A673 (cell line): ENCODE measurements at regions not wholly inside any gene's neighbourhood (a gene's known extent, or its start where the extent isn't known, plus 50 kb on each side); places are given as distances from the start of the nearest gene placed in this dataset.

Source experiments
- BruUV-seq: library from RNA; stranded (reverse); fragments of 400-500 nt; replicated peaks from 2 replicates; lab custom pipeline; 2021; lab: Mats Ljungman, UMichigan
- CTCF ChIA-PET: fragments of 300-600 bp; sonication (Branson Sonifier 250); formaldehyde crosslinking; loops from one replicate; lab custom pipeline; 2022; ENCODE audit warnings: antibody characterized with exemption; lab: Charles Lee
- POLR2A ChIA-PET: fragments of 300-600 bp; sonication (Branson Sonifier 250); formaldehyde crosslinking; loops from one replicate; lab custom pipeline; 2022; ENCODE audit warnings: antibody characterized with exemption; ENCODE audit not compliant: low non-redundant PET; lab: Charles Lee
- DNase-seq: peaks from one replicate; pipeline ENCODE4 v3.0.0-alpha.2; 2015; ENCODE audit warnings: low spot score
- H3K27ac ChIP-seq: fragments of 200-600 bp; sonication (generic); 2 replicates; pipeline ENCODE4 v1.5.1; 2016; ENCODE audit warnings: mixed run types, low read depth, mild to moderate bottlenecking, mixed read lengths, antibody characterized with exemption, low read length; ENCODE audit not compliant: poor library complexity, severe bottlenecking
- H3K27me3 ChIP-seq: fragments of 200-600 bp; sonication (generic); replicated peaks from 2 replicates; pipeline ENCODE4 v1.6.1; 2017; ENCODE audit warnings: mixed run types, low read depth, mild to moderate bottlenecking, mixed read lengths, antibody characterized with exemption, low read length; ENCODE audit not compliant: insufficient read depth, poor library complexity
- H3K36me3 ChIP-seq: fragments of 200-600 bp; sonication (generic); 2 replicates; pipeline ENCODE4 v1.6.1; 2016; ENCODE audit warnings: mixed run types, mild to moderate bottlenecking, mixed read lengths, antibody characterized with exemption, low read length; ENCODE audit not compliant: insufficient read depth, poor library complexity, severe bottlenecking
- H3K4me1 ChIP-seq: fragments of 200-600 bp; sonication (generic); 2 replicates; pipeline ENCODE4 v1.6.1; 2017; ENCODE audit warnings: mixed run types, mild to moderate bottlenecking, mixed read lengths, antibody characterized with exemption, low read length; ENCODE audit not compliant: insufficient read depth, poor library complexity, severe bottlenecking
- H3K4me3 ChIP-seq: fragments of 200-600 bp; sonication (generic); 2 replicates; pipeline ENCODE4 v1.5.1; 2016; ENCODE audit warnings: low read depth, mixed run types, mild to moderate bottlenecking, mixed read lengths, low read length; ENCODE audit not compliant: poor library complexity, severe bottlenecking
- H3K9me3 ChIP-seq: fragments of 200-600 bp; sonication (generic); 2 replicates; pipeline ENCODE4 v1.6.1; 2016; ENCODE audit warnings: mixed run types, low read depth, mild to moderate bottlenecking, mixed read lengths, antibody characterized with exemption, low read length; ENCODE audit not compliant: poor library complexity, severe bottlenecking
- CTCF ChIP-seq: fragments of 300-800, 200-600 bp; sonication (generic); conservative IDR thresholded peaks from 2 replicates; pipeline ENCODE4 v1.5.1; 2017; ENCODE audit warnings: low read depth, mild to moderate bottlenecking, antibody characterized with exemption, low read length, moderate library complexity, mixed read lengths
- EZH2 ChIP-seq: fragments of 200-600 bp; sonication (generic); IDR thresholded peaks from 2 replicates; pipeline ENCODE4 v1.6.1; 2017; ENCODE audit warnings: borderline replicate concordance, low read depth, mild to moderate bottlenecking, mixed read lengths, antibody characterized with exemption, low read length; ENCODE audit not compliant: poor library complexity, severe bottlenecking
- intact Hi-C: fragments of 100-400 bp; cut with micrococcal nuclease; formaldehyde crosslinking; loops from one replicate; pipeline ENCODE4 v1.10.0; 2022; ENCODE audit not compliant: unreplicated experiment

DNA sequence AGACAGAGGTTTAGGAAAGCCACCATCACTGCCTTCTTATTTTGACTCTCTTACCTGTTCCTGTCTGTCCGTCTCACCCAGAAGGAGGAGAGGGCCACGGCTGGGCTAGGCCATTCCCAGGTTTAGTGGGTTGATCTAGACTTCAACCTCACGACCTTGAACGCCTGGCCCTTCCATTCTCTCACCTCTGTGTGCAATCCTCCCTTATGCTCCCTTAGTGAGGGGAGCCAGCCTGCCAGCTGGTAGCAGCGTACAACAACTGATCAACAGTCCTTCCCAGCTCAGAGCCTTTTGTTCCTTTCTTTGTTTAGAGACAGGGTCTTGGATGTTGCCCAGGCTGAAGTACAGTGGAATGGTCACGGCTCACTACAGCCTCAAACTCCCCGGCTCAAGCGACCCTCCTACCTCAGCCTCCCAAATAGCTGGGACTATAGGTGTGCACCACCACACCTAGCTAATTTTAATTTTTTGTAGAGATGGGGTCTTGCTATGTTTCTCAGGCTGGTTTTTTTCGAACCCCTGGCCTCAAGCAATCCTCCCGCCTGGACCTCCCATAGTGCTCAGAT lies 123.9 kb downstream of the ZNF664 start:
- CTCF ChIA-PET, result no interaction called here
- H3K4me3 ChIP-seq, result no peak overlapping the region
- intact Hi-C loops, result no loop called here
- POLR2A ChIA-PET, result no interaction called here
- H3K27me3 ChIP-seq, result peaks cover 18% of the 10 kb centered on the region
- no peaks in the 10 kb centered on the region for H3K9me3 ChIP-seq
- TF ChIP-seq EZH2, result no peak
- TF ChIP-seq CTCF, result no peak
- no TSS peak for BruUV-seq
- DNase-seq, result no peak
- no peaks in the 10 kb centered on the region for H3K36me3 ChIP-seq
- no peak overlapping the region for H3K27ac ChIP-seq
- no peaks in the 10 kb centered on the region for H3K4me1 ChIP-seq

- POLR2A ChIA-PET, result no interaction called here
- Histone ChIP-seq H3K36me3 (no peaks in the 10 kb centered on the region), H3K27me3 (peaks cover 18% of the 10 kb centered on the region), H3K4me1 (no peaks in the 10 kb centered on the region), H3K9me3 (no peaks in the 10 kb centered on the region), H3K4me3 (no peak overlapping the region), H3K27ac (no peak overlapping the region)
- intact Hi-C loops, result no loop called here
- no TSS peak for BruUV-seq
- CTCF ChIA-PET, result no interaction called here
- DNase-seq, result no peak
- TF ChIP-seq EZH2 (no peak), CTCF (no peak)
Observed at GRCh38 chr12:124097701-124098100, 124.7 kb downstream of the ZNF664 start.

GRCh38 chr12:124098101-124098757 lies 125.2 kb downstream of the ZNF664 start:
- intact Hi-C loops, result no loop called here
- Histone ChIP-seq H3K4me3 (no peak overlapping the region), H3K9me3 (no peaks in the 10 kb centered on the region), H3K27me3 (peaks cover 18% of the 10 kb centered on the region), H3K4me1 (no peaks in the 10 kb centered on the region), H3K36me3 (no peaks in the 10 kb centered on the region), H3K27ac (no peak overlapping the region)
- ChIA-PET POLR2A (no interaction called here), CTCF (no interaction called here)
- no peak for TF ChIP-seq EZH2
- TF ChIP-seq CTCF, result no peak
- DNase-seq, result no peak
- no TSS peak for BruUV-seq
